AG04449 (cell line): ENCODE measurements at regions not wholly inside any gene's neighbourhood (a gene's known extent, or its start where the extent isn't known, plus 50 kb on each side); places are given as distances from the start of the nearest gene placed in this dataset.

ENCODE experiments used
- CTCF ChIA-PET: fragments of 350-600 bp; formaldehyde crosslinking; extraction: SDS; loops from one replicate; lab custom pipeline; 2021; ENCODE audit warnings: antibody characterized with exemption; lab: Yijun Ruan, JAX
- POLR2A ChIA-PET: fragments of 400-600, 350-600 bp; formaldehyde crosslinking; extraction: SDS; loops from one replicate; lab custom pipeline; 2020; ENCODE audit warnings: antibody characterized with exemption, inconsistent platforms; lab: Yijun Ruan, JAX
- DNase-seq: peaks from one replicate; pipeline ENCODE4 v3.0.0-alpha.2; 2010; ENCODE audit warnings: low read depth, low spot score
- H3K4me3 ChIP-seq: 2 replicates; pipeline ENCODE4 v1.5.1; 2011; ENCODE audit warnings: low read depth, mild to moderate bottlenecking, control low read depth, low read length
- TF ChIP-seq, protein P1 (sequence below): IDR thresholded peaks from one replicate; pipeline ENCODE4 v1.5.1; 2011; ENCODE audit warnings: mild to moderate bottlenecking, moderate library complexity, low read length, control low read depth, inconsistent platforms; ENCODE audit not compliant: insufficient read depth; ENCODE audit errors: missing control alignments

- H3K4me3 ChIP-seq = no peak overlapping the region
- CTCF ChIA-PET = interaction anchor here (1.1 to 1.3 kb wide), 3 partner anchors 41 to 543 kb away, joined by 3 to 4 read pairs (median 3); no protein-coding TSS in a partner anchor
- POLR2A ChIA-PET = no interaction called here
- TF ChIP-seq, protein P1, sequence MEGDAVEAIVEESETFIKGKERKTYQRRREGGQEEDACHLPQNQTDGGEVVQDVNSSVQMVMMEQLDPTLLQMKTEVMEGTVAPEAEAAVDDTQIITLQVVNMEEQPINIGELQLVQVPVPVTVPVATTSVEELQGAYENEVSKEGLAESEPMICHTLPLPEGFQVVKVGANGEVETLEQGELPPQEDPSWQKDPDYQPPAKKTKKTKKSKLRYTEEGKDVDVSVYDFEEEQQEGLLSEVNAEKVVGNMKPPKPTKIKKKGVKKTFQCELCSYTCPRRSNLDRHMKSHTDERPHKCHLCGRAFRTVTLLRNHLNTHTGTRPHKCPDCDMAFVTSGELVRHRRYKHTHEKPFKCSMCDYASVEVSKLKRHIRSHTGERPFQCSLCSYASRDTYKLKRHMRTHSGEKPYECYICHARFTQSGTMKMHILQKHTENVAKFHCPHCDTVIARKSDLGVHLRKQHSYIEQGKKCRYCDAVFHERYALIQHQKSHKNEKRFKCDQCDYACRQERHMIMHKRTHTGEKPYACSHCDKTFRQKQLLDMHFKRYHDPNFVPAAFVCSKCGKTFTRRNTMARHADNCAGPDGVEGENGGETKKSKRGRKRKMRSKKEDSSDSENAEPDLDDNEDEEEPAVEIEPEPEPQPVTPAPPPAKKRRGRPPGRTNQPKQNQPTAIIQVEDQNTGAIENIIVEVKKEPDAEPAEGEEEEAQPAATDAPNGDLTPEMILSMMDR = no peak
- DNase-seq = no peak
Measured at GRCh38 chr5:68419637-68420452, 204.3 kb downstream of the PIK3R1 start.

GRCh38 chr5:68420476-68421344 is 205.2 kb downstream of the PIK3R1 start:
- no peak overlapping the region for H3K4me3 ChIP-seq
- DNase-seq = no peak
- POLR2A ChIA-PET = no interaction called here
- TF ChIP-seq, protein P1 = no peak
- CTCF ChIA-PET = interaction anchor here (1.1 to 2.0 kb wide), 3 partner anchors 13 to 542 kb away, joined by 3 to 6 read pairs (median 3); no protein-coding TSS in a partner anchor

DNA sequence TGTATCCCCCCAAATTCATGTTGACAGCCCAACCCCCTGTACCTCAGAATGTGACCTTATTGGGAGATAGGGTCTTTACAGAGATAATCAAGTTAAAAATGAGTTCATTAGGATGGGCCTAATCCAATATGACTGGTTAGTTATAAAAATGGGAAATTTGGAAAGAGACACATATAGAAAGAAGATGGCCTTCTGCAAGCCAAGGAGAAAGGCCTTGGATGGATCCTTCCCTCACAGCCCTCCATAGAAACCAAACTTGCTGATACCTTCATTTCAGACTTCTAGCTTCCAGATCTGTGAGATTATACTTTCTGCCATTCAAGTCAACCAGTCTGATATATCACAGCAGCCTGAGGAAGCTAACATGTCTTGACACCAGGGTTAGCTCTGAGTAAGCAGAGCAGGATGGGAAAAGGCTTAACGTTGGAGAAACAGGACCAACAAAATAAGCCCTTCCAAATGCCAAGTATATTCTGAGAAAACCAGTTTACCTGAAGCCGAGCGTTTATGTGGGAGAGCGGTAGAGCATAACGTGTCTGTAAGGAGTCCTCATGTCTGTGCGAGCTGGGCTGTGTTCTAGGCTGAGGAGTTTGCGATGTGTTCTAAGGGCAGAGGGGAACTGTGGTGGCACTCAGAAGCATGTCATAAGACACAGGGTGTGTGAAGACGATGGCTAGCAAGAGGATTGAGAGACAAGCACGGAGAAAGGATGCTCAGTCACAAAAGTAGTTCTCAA is 206.1 kb downstream of the PIK3R1 start:
- ChIA-PET CTCF (interaction anchor here (2.0 kb wide), 1 partner anchor 12 kb away, joined by 6 read pairs; no protein-coding TSS in a partner anchor), POLR2A (no interaction called here)
- TF ChIP-seq, protein P1 = no peak
- H3K4me3 ChIP-seq = no peak overlapping the region
- DNase-seq = no peak

DNA sequence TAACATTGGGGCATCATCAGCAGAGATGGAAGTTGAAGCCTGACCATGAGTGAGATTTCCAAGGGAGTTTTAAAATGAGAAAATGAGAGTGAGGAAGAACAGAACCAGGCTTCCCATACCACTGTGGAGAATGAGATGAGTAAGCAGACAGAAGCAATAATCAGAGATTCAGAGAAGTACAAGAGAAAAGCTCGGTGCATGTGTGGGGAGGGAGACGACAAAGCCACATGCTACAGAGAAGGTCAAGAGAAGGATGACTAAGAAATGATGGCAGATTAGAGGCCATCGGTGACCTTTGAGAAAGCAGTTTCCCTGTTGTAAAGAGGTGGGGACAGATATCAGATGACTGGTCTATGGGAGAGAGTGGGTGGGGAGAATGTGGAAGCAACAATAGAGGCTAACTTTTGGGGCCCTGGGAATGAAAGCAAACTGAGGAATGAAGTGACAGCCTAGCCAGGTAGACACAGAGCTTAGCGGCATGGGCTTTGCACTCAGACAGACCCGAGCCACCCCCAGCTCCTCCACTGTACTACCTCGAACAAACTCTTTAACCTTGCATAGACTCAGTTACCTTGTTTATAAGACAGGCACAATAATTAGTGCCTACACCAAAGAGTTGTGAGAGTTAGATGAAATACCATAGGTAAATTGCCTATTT is 207.7 kb downstream of the PIK3R1 start:
- TF ChIP-seq, protein P1 = no peak
- DNase-seq = no peak
- POLR2A ChIA-PET = no interaction called here
- no peak overlapping the region for H3K4me3 ChIP-seq
- CTCF ChIA-PET = interaction anchor here (1.2 kb wide), 1 partner anchor 137 kb away, joined by 3 read pairs; no protein-coding TSS in a partner anchor

DNA sequence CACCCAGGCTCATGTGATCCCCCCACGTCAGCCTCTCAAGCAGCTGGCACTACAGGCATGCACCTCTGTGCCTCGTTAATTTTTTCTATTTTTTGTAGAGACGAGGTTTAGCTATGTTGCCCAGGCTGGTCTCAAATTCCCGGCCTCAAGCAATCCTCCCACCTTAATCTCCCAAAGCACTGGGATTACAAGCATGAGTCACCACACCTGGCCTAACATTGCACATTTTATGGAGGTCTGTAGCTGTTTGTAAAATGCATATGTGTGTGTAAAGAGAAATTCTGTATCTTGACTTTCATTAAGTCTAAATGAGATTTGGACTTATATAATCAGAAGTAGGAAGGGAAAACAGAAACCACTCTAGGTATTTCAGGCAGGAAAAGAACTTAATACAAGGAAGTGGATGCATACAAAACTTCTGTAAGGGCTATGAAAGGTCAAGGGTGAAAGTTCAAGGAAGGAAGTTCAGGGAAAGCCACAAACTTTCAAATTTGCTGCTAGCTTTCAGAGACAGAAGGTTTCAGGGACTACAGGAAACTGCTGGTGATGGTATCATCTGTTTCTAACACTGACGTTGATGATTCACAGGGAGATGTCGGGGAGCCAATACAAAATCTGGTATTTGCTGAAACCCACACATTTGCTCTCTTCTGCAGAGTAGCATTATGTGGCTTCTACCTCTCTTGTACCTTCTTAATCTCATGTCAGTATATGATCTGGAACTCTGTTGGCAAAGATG is 209.4 kb downstream of the PIK3R1 start:
- TF ChIP-seq, protein P1 = no peak
- no peak overlapping the region for H3K4me3 ChIP-seq
- DNase-seq = no peak
- POLR2A ChIA-PET = no interaction called here
- CTCF ChIA-PET = interaction anchor here (1.0 to 1.7 kb wide), 3 partner anchors 9 to 538 kb away, joined by 3 to 6 read pairs (median 4); no protein-coding TSS in a partner anchor
